SK-N-SH (cell line): ENCODE measurements at regions not wholly inside any gene's neighbourhood (a gene's known extent, or its start where the extent isn't known, plus 50 kb on each side); places are given as distances from the start of the nearest gene placed in this dataset.

ENCODE experiments used
- CTCF ChIP-seq: fragments of 200-600 bp; sonication (generic); IDR thresholded peaks from 2 replicates; pipeline ENCODE4 v1.6.1; 2017; ENCODE audit warnings: antibody characterized with exemption, mild to moderate bottlenecking, moderate library complexity
- EP300 ChIP-seq, 2 experiments: IDR thresholded peaks; 2 replicates each; pipeline versions ENCODE4 v1.4.0 to v1.6.1; 2012; ENCODE audit warnings: borderline replicate concordance in 1 of 2, low read depth in 1 of 2, low read length in 1 of 2
- EZH2phosphoT487 ChIP-seq: fragments of 200-600 bp; sonication (generic); IDR thresholded peaks from 2 replicates; pipeline ENCODE4 v1.6.1; 2017; ENCODE audit warnings: low read depth, mixed run types, mild to moderate bottlenecking, antibody characterized with exemption, moderate library complexity, borderline replicate concordance
- FOXJ3 ChIP-seq: sonication (generic); formaldehyde crosslinking; IDR thresholded peaks from 2 replicates; pipeline ENCODE4 v1.5.1; 2020; ENCODE audit warnings: mild to moderate bottlenecking, missing genetic modification reagents
- MAX ChIP-seq: IDR thresholded peaks from 2 replicates; pipeline ENCODE4 v1.4.0; 2012; ENCODE audit warnings: low read depth
- MXI1 ChIP-seq: IDR thresholded peaks from 2 replicates; pipeline ENCODE4 v1.6.1; 2012; ENCODE audit warnings: mild to moderate bottlenecking, low read depth, low read length, improper control_type of control experiment
- NRF1 ChIP-seq: IDR thresholded peaks from 2 replicates; pipeline ENCODE4 v1.6.1; 2012; ENCODE audit warnings: low read depth, mild to moderate bottlenecking, low read length
- PBX3 ChIP-seq: IDR thresholded peaks from 2 replicates; pipeline ENCODE4; 2012
- POLR2AphosphoS5 ChIP-seq: IDR thresholded peaks from 2 replicates; pipeline ENCODE4 v1.6.1; 2012; ENCODE audit warnings: low read depth, low read length
- RAD21 ChIP-seq: IDR thresholded peaks from 2 replicates; pipeline ENCODE4 v1.6.1; 2012; ENCODE audit warnings: mild to moderate bottlenecking, low read length
- SIN3A ChIP-seq: IDR thresholded peaks from 2 replicates; pipeline ENCODE4 v1.6.1; 2012; ENCODE audit warnings: low read depth, mild to moderate bottlenecking, low read length, moderate library complexity, borderline replicate concordance
- TAF1 ChIP-seq: IDR thresholded peaks from 2 replicates; pipeline ENCODE4 v1.6.1; 2012; ENCODE audit warnings: low read depth, mild to moderate bottlenecking, low read length, moderate library complexity, borderline replicate concordance
- YY1 ChIP-seq: IDR thresholded peaks from 2 replicates; pipeline ENCODE4 v1.4.0; 2012; ENCODE audit warnings: low read depth, mild to moderate bottlenecking

GRCh38 chr19:56987184-56987583, 132.6 kb upstream of the USP29 start:
- no peak for TF ChIP-seq EP300 (IDR thresholded peaks at IDR 0.05; ENCODE audit: borderline replicate concordance in 1 of 2, low read depth in 1 of 2, low read length in 1 of 2)
- no peak for TF ChIP-seq YY1
- no peak for TF ChIP-seq MXI1
- no peak for TF ChIP-seq POLR2AphosphoS5
- TF ChIP-seq RAD21, result no peak
- TF ChIP-seq CTCF, result no peak
- TF ChIP-seq TAF1, result no peak
- TF ChIP-seq FOXJ3, result no peak
- TF ChIP-seq NRF1, result no peak
- no peak for TF ChIP-seq MAX
- TF ChIP-seq PBX3, result no peak
- no peak for TF ChIP-seq EZH2phosphoT487
- no peak for TF ChIP-seq SIN3A
